IPS DF 6.9 (cell line): ENCODE measurements at regions not wholly inside any gene's neighbourhood (a gene's known extent, or its start where the extent isn't known, plus 50 kb on each side); places are given as distances from the start of the nearest gene placed in this dataset.

Source experiments
- DNase-seq: peaks from one replicate; pipeline ENCODE4 v3.0.0-alpha.2; 2013; ENCODE audit warnings: low read depth, low spot score
- H3K27ac ChIP-seq: one replicate; pipeline ENCODE4 v1.5.1; 2013; ENCODE audit warnings: low read length, control low read depth
- H3K27me3 ChIP-seq: 2 replicates; pipeline ENCODE4 v1.6.1; 2013; ENCODE audit warnings: mild to moderate bottlenecking, low read length; ENCODE audit not compliant: control insufficient read depth, insufficient read depth
- H3K36me3 ChIP-seq: 2 replicates; pipeline ENCODE4 v1.6.1; 2013; ENCODE audit warnings: low read length; ENCODE audit not compliant: control insufficient read depth, insufficient read depth
- H3K4me1 ChIP-seq: 2 replicates; pipeline ENCODE4 v1.6.1; 2013; ENCODE audit warnings: low read length; ENCODE audit not compliant: control insufficient read depth, insufficient read depth
- H3K4me3 ChIP-seq: 2 replicates; pipeline ENCODE4 v1.5.1; 2013; ENCODE audit warnings: mild to moderate bottlenecking, low read length
- H3K9me3 ChIP-seq: 2 replicates; pipeline ENCODE4 v1.6.1; 2013; ENCODE audit warnings: low read length, inconsistent platforms; ENCODE audit not compliant: control insufficient read depth, insufficient read depth
- WGBS: extraction: QIAGEN DNeasy Blood & Tissue Kit; methylation state at CpG from one replicate; pipeline ENCODE4 v1.1.7; 2013; ENCODE audit warnings: mixed read lengths, missing lambda C conversion rate; ENCODE audit not compliant: insufficient read length, insufficient coverage; 5-methylcytosine and 5-hydroxymethylcytosine counted together

- no peak for DNase-seq
- no CpG with 5 or more reads among the region's 2 CpGs for WGBS
Observed at GRCh38 chr6:40959781-40960327, 79.2 kb downstream of the UNC5CL start.

GRCh38 chr6:40958738-40959137, 80.3 kb downstream of the UNC5CL start:
- peaks cover 2% of the 10 kb centered on the region; the same call in 1 of the 2 replicates for H3K4me1 ChIP-seq
- no peaks in the 10 kb centered on the region for H3K27me3 ChIP-seq
- no CpG with 5 or more reads among the region's 1 CpG for WGBS
- no peaks in the 10 kb centered on the region for H3K9me3 ChIP-seq
- DNase-seq, result no peak
- H3K27ac ChIP-seq, result no peak overlapping the region
- no peaks in the 10 kb centered on the region for H3K36me3 ChIP-seq
- H3K4me3 ChIP-seq, result no peak overlapping the region

More at GRCh38 chr6:40959781-40960327, 79.2 kb downstream of the UNC5CL start:
- peaks cover 2% of the 10 kb centered on the region; the same call in 1 of the 2 replicates for H3K4me1 ChIP-seq
- H3K27ac ChIP-seq, result no peak overlapping the region
- no peaks in the 10 kb centered on the region for H3K36me3 ChIP-seq
- no peak overlapping the region for H3K4me3 ChIP-seq
- no peaks in the 10 kb centered on the region for H3K9me3 ChIP-seq
- H3K27me3 ChIP-seq, result no peaks in the 10 kb centered on the region

- no CpG with 5 or more reads among the region's 4 CpGs for WGBS
- Histone ChIP-seq H3K27ac (no peak overlapping the region), H3K36me3 (no peaks in the 10 kb centered on the region), H3K4me3 (no peak overlapping the region), H3K4me1 (peaks cover 2% of the 10 kb centered on the region; the same call in 1 of the 2 replicates), H3K27me3 (no peaks in the 10 kb centered on the region), H3K9me3 (no peaks in the 10 kb centered on the region)
- no peak for DNase-seq
Observed at GRCh38 chr6:40957616-40958492, 81.2 kb downstream of the UNC5CL start.

GRCh38 chr6:40956936-40957335, 82.1 kb downstream of the UNC5CL start:
- DNase-seq, result no peak
- Histone ChIP-seq H3K27ac (no peak overlapping the region), H3K27me3 (no peaks in the 10 kb centered on the region), H3K4me3 (no peak overlapping the region), H3K4me1 (peaks cover 2% of the 10 kb centered on the region; the same call in 1 of the 2 replicates), H3K9me3 (no peaks in the 10 kb centered on the region), H3K36me3 (no peaks in the 10 kb centered on the region)
- no CpG with 5 or more reads among the region's 2 CpGs for WGBS

- H3K27ac ChIP-seq, result no peak overlapping the region
- H3K4me1 ChIP-seq, result peaks cover 1% of the 10 kb centered on the region; the same call in 1 of the 2 replicates
- WGBS, result no CpG with 5 or more reads among the region's 6 CpGs
- no peak overlapping the region for H3K4me3 ChIP-seq
- H3K27me3 ChIP-seq, result no peaks in the 10 kb centered on the region
- no peaks in the 10 kb centered on the region for H3K9me3 ChIP-seq
- no peak for DNase-seq
- H3K36me3 ChIP-seq, result no peaks in the 10 kb centered on the region
Observed at GRCh38 chr6:40955178-40955545, 83.9 kb downstream of the UNC5CL start.

- Histone ChIP-seq H3K9me3 (no peaks in the 10 kb centered on the region), H3K27me3 (no peaks in the 10 kb centered on the region), H3K36me3 (no peaks in the 10 kb centered on the region), H3K4me3 (no peak overlapping the region), H3K27ac (no peak overlapping the region), H3K4me1 (peaks cover 3% of the 10 kb centered on the region; the same call in 1 of the 2 replicates)
- DNase-seq, result no peak
- WGBS, result no CpG with 5 or more reads among the region's 6 CpGs
Observed at GRCh38 chr6:40954446-40955177, 84.4 kb downstream of the UNC5CL start.

- DNase-seq, result no peak
- WGBS, result no CpG with 5 or more reads among the region's 4 CpGs
- no peak overlapping the region for H3K4me3 ChIP-seq
- H3K36me3 ChIP-seq, result no peaks in the 10 kb centered on the region
- peaks cover 5% of the 10 kb centered on the region; the same call in 1 of the 2 replicates for H3K4me1 ChIP-seq
- H3K27ac ChIP-seq, result no peak overlapping the region
- no peaks in the 10 kb centered on the region for H3K9me3 ChIP-seq
- H3K27me3 ChIP-seq, result no peaks in the 10 kb centered on the region
Observed at GRCh38 chr6:40953486-40953885, 85.5 kb downstream of the UNC5CL start.

GRCh38 chr6:40950986-40951698, 87.9 kb downstream of the UNC5CL start:
- Histone ChIP-seq H3K27me3 (no peaks in the 10 kb centered on the region), H3K36me3 (no peaks in the 10 kb centered on the region), H3K9me3 (no peaks in the 10 kb centered on the region), H3K27ac (no peak overlapping the region), H3K4me3 (no peak overlapping the region), H3K4me1 (peaks cover 9% of the 10 kb centered on the region; the same call in 1 of the 2 replicates)
- no peak for DNase-seq
- WGBS, result no CpG with 5 or more reads among the region's 7 CpGs

- peak overlapping the region; percentile 30 for H3K27ac ChIP-seq
- no peak overlapping the region for H3K4me3 ChIP-seq
- no peaks in the 10 kb centered on the region for H3K27me3 ChIP-seq
- peaks cover 9% of the 10 kb centered on the region; the same call in 1 of the 2 replicates for H3K4me1 ChIP-seq
- no peak for DNase-seq
- H3K36me3 ChIP-seq, result no peaks in the 10 kb centered on the region
- WGBS, result no CpG with 5 or more reads among the region's 3 CpGs
- no peaks in the 10 kb centered on the region for H3K9me3 ChIP-seq
Observed at GRCh38 chr6:40948570-40948969, 90.5 kb downstream of the UNC5CL start.
